Endothelial cell of umbilical vein (primary cell): ENCODE measurements at regions not wholly inside any gene's neighbourhood (a gene's known extent, or its start where the extent isn't known, plus 50 kb on each side); places are given as distances from the start of the nearest gene placed in this dataset.

Experiments
- CTCF ChIP-seq, 2 donors: IDR thresholded peaks; 1 replicate in 1 of 2; 2 replicates in 1 of 2; pipeline ENCODE4 v1.5.1; 2011; ENCODE audit warnings: low read length in 2 of 2, mild to moderate bottlenecking in 2 of 2, moderate library complexity in 2 of 2, control low read depth in 1 of 2, inconsistent platforms in 1 of 2, low read depth in 1 of 2; ENCODE audit not compliant: insufficient read depth in 1 of 2; ENCODE audit errors: extremely low read depth in 1 of 2
- EZH2 ChIP-seq: IDR thresholded peaks from 2 replicates; pipeline ENCODE4 v1.6.1; 2012; ENCODE audit warnings: borderline replicate concordance, low read depth, mild to moderate bottlenecking, moderate library complexity, low read length, inconsistent platforms; ENCODE audit not compliant: severe bottlenecking
- FOS ChIP-seq: IDR thresholded peaks from 2 replicates; pipeline ENCODE4 v1.6.1; 2011; ENCODE audit warnings: mild to moderate bottlenecking, low read length, moderate library complexity, borderline replicate concordance; ENCODE audit not compliant: insufficient read depth
- GATA2 ChIP-seq: IDR thresholded peaks from 2 replicates; pipeline ENCODE4 v1.7.0; 2011; ENCODE audit warnings: low read depth, mild to moderate bottlenecking, moderate library complexity, mixed read lengths, low read length; ENCODE audit not compliant: insufficient read length, insufficient read depth
- JUN ChIP-seq: IDR thresholded peaks from 2 replicates; pipeline ENCODE4 v1.6.1; 2011; ENCODE audit warnings: borderline replicate concordance, low read depth; ENCODE audit not compliant: insufficient read length, insufficient read depth
- POLR2A ChIP-seq: IDR thresholded peaks from 2 replicates; pipeline ENCODE4 v1.6.1; 2012; ENCODE audit warnings: low read depth, mild to moderate bottlenecking, control low read depth, low read length

GRCh38 chr16:35559911-35560636, 2100.7 kb downstream of the TP53TG3F start:
- no peak for TF ChIP-seq FOS
- TF ChIP-seq CTCF (IDR thresholded peaks at IDR 0.05; ENCODE audit: extremely low read depth in 1 of 2, insufficient read depth in 1 of 2, low read depth in 1 of 2, low read length in 2 of 2): no peak
- no peak for TF ChIP-seq EZH2
- TF ChIP-seq GATA2: no peak
- TF ChIP-seq POLR2A: no peak
- TF ChIP-seq JUN: no peak
